Progenitor cell of endocrine pancreas (in vitro differentiated cells): ENCODE measurements at regions not wholly inside any gene's neighbourhood (a gene's known extent, or its start where the extent isn't known, plus 50 kb on each side); places are given as distances from the start of the nearest gene placed in this dataset.

Source experiments
- DNase-seq: peaks from one replicate; pipeline ENCODE4 v3.0.0; 2021; ENCODE audit warnings: low spot score; ENCODE audit not compliant: unreplicated experiment
- H3K27ac Mint-ChIP-seq: 2 replicates; pipeline ENCODE4 v1.8.0; 2021; ENCODE audit warnings: mild to moderate bottlenecking, moderate library complexity, mixed read lengths
- H3K27me3 Mint-ChIP-seq: 2 replicates; pipeline ENCODE4 v1.8.0; 2021; ENCODE audit warnings: mixed read lengths
- H3K36me3 Mint-ChIP-seq: 2 replicates; pipeline ENCODE4 v1.8.0; 2022; ENCODE audit warnings: mixed read lengths; ENCODE audit not compliant: insufficient read depth
- H3K4me1 Mint-ChIP-seq: 2 replicates; pipeline ENCODE4 v1.8.0; 2021; ENCODE audit warnings: low read depth, mixed read lengths
- H3K4me3 Mint-ChIP-seq: 2 replicates; pipeline ENCODE4 v1.8.0; 2021; ENCODE audit warnings: low read depth, mild to moderate bottlenecking, moderate library complexity, mixed read lengths
- H3K9me3 Mint-ChIP-seq: 2 replicates; pipeline ENCODE4 v1.8.0; 2021; ENCODE audit warnings: low read depth, mixed read lengths
- TF ChIP-seq, protein P1 (sequence below): fragments of 200-600 bp; sonication (generic); IDR thresholded peaks from one replicate; pipeline ENCODE4 v1.5.0; 2021; ENCODE audit warnings: antibody characterized with exemption, mild to moderate bottlenecking; ENCODE audit not compliant: unreplicated experiment

DNA sequence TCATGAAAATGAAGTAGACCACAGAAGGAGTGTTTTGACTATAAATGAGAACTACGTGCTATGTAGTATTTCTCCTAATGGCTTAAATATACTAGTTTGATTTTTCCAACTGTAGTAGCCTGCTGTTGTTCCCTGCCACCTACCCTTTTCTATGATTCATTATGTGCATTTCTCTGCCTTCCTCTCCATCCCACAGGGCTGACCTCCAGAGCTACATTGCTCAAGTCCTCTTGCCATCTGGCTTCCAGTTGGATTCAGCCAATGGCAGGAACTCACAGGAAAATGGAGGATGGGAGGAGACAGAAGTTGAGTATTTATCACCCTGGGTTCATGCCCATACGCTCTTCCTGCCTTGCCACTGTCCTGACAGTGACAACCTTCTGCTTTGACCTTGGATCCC is 515.3 kb downstream of the SOX5 start:
- Mint-ChIP-seq H3K9me3 (peaks cover 12% of the 10 kb centered on the region), H3K27ac (no peak overlapping the region), H3K27me3 (no peaks in the 10 kb centered on the region), H3K4me1 (peaks cover 4% of the 10 kb centered on the region), H3K4me3 (no peak overlapping the region), H3K36me3 (no peaks in the 10 kb centered on the region)
- DNase-seq: no peak
- TF ChIP-seq, protein P1, sequence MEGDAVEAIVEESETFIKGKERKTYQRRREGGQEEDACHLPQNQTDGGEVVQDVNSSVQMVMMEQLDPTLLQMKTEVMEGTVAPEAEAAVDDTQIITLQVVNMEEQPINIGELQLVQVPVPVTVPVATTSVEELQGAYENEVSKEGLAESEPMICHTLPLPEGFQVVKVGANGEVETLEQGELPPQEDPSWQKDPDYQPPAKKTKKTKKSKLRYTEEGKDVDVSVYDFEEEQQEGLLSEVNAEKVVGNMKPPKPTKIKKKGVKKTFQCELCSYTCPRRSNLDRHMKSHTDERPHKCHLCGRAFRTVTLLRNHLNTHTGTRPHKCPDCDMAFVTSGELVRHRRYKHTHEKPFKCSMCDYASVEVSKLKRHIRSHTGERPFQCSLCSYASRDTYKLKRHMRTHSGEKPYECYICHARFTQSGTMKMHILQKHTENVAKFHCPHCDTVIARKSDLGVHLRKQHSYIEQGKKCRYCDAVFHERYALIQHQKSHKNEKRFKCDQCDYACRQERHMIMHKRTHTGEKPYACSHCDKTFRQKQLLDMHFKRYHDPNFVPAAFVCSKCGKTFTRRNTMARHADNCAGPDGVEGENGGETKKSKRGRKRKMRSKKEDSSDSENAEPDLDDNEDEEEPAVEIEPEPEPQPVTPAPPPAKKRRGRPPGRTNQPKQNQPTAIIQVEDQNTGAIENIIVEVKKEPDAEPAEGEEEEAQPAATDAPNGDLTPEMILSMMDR: no peak

DNA sequence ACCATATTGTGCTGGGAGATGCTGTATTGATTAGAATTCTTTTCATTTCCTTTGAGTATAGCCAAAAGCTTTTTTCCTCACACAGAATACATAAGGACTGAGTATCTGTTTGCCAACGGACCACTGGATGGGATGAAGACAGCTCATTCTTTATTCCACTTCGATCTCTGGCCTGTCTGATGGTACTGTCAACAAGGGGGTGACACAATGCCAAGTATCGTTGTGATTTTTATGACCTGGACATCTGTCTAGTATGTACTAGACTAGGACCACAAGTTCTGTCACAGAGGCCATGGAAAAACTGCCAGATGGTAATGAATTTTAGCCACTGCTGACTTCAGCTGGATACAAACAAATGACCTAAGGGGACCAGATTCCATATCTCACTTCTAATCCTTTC is 502.7 kb downstream of the SOX5 start:
- DNase-seq: no peak
- TF ChIP-seq, protein P1: no peak
- no peaks in the 10 kb centered on the region for H3K4me1 Mint-ChIP-seq
- no peak overlapping the region for H3K27ac Mint-ChIP-seq
- H3K9me3 Mint-ChIP-seq: no peaks in the 10 kb centered on the region
- H3K4me3 Mint-ChIP-seq: no peak overlapping the region
- no peaks in the 10 kb centered on the region for H3K36me3 Mint-ChIP-seq
- no peaks in the 10 kb centered on the region for H3K27me3 Mint-ChIP-seq

DNA sequence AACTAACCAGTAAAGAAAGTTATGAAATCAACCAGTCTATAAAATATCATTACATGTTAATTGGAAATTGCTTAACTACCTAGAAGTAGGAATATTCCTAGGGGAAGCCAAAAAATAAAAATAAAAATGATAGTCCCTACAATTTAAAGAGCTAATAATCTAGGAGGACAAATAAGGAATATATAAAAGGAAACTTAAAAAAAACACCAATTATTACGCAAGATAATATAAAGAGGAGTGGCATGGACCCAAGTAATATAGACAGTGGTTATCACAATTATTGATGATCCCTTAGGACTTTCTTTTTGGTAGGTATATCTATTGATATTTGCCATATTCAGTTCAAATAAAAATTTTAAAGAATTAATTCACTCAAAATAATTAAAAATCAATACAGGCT is 498.7 kb downstream of the SOX5 start:
- no peak overlapping the region for H3K27ac Mint-ChIP-seq
- no peaks in the 10 kb centered on the region for H3K4me1 Mint-ChIP-seq
- H3K36me3 Mint-ChIP-seq: no peaks in the 10 kb centered on the region
- H3K9me3 Mint-ChIP-seq: no peaks in the 10 kb centered on the region
- no peak overlapping the region for H3K4me3 Mint-ChIP-seq
- TF ChIP-seq, protein P1: no peak
- no peaks in the 10 kb centered on the region for H3K27me3 Mint-ChIP-seq
- no peak for DNase-seq

DNA sequence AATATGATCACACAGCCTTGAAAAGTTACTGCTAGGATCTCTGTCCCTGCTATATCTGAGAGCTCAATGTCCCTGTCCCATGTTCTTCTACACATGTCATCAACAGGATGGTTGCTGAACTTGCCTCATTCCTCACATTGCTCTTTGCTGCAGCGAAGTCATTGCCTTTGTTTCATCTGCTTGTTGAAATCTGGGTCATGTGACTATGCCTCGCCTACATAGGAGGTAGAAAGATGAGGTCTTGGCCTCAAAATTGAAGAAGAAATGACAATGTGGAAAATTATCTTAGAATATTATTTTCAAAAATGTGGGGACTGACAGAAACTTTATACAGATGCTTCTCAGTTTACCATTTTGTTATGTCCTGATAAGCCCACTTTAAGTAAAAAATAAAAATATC is 494.2 kb downstream of the SOX5 start:
- Mint-ChIP-seq H3K4me3 (no peak overlapping the region), H3K27ac (no peak overlapping the region), H3K27me3 (no peaks in the 10 kb centered on the region), H3K9me3 (no peaks in the 10 kb centered on the region), H3K36me3 (no peaks in the 10 kb centered on the region), H3K4me1 (peaks cover 4% of the 10 kb centered on the region)
- DNase-seq: no peak
- TF ChIP-seq, protein P1: no peak

DNA sequence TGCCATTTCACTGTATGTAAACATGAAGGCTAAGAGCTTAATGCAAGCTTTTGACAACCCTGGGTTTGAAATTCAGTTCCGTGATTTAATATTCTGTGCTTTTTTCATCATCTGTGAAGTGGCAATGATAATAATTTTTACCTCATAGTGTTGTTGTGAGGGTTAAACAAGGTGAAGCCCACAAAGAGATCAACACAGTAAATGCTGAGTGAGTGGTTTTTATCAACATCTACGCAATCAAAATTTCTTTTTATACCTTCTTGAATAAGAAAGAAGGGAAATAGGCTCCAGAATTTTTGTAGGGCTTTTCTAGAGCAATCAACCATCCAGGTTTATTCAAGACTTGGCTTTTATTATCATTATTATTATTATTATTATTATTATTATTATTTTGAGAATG is 490.8 kb downstream of the SOX5 start:
- H3K4me3 Mint-ChIP-seq: no peak overlapping the region
- H3K4me1 Mint-ChIP-seq: peaks cover 10% of the 10 kb centered on the region
- TF ChIP-seq, protein P1: no peak
- DNase-seq: no peak
- H3K36me3 Mint-ChIP-seq: no peaks in the 10 kb centered on the region
- H3K27ac Mint-ChIP-seq: no peak overlapping the region
- no peaks in the 10 kb centered on the region for H3K27me3 Mint-ChIP-seq
- H3K9me3 Mint-ChIP-seq: peaks cover 8% of the 10 kb centered on the region
